Astrocyte (in vitro differentiated cells and primary cell): ENCODE measurements at regions not wholly inside any gene's neighbourhood (a gene's known extent, or its start where the extent isn't known, plus 50 kb on each side); places are given as distances from the start of the nearest gene placed in this dataset.

Experiments used
- DNase-seq: peaks from one replicate; pipeline ENCODE4 v3.0.0-alpha.2; 2010; ENCODE audit warnings: low read depth
- FAIRE-seq: peaks from 2 replicates; lab custom pipeline; 2011; peaks lifted over from hg19 to GRCh38; lab: Jason Lieb, UNC
- H2AFZ ChIP-seq: 2 replicates; pipeline ENCODE4 v1.6.0; 2012; ENCODE audit warnings: low read depth, low read length, inconsistent platforms
- H3K27ac ChIP-seq: 2 replicates; pipeline ENCODE4 v1.5.1; 2011; ENCODE audit warnings: low read depth, low read length, inconsistent platforms
- H3K27me3 ChIP-seq: 2 replicates; pipeline ENCODE4 v1.6.0; 2011; ENCODE audit warnings: low read length, inconsistent platforms; ENCODE audit not compliant: insufficient read depth
- H3K36me3 ChIP-seq: 2 replicates; pipeline ENCODE4 v1.5.1; 2011; ENCODE audit warnings: low read length, inconsistent platforms; ENCODE audit not compliant: insufficient read depth
- H3K4me1 ChIP-seq: 2 replicates; pipeline ENCODE4 v1.5.1; 2011; ENCODE audit warnings: low read length, inconsistent platforms; ENCODE audit not compliant: insufficient read depth
- H3K4me2 ChIP-seq: 2 replicates; pipeline ENCODE4 v1.6.0; 2012; ENCODE audit warnings: low read length, inconsistent platforms
- H3K4me3 ChIP-seq: 2 replicates; pipeline ENCODE4 v1.5.1; 2011; ENCODE audit warnings: low read depth, mild to moderate bottlenecking, low read length, inconsistent platforms; ENCODE audit not compliant: insufficient read depth
- H3K79me2 ChIP-seq: 2 replicates; pipeline ENCODE4 v1.6.0; 2012; ENCODE audit warnings: mild to moderate bottlenecking, low read length, inconsistent platforms; ENCODE audit not compliant: insufficient read depth
- H3K9ac ChIP-seq: 2 replicates; pipeline ENCODE4 v1.6.0; 2012; ENCODE audit warnings: mild to moderate bottlenecking, low read length, inconsistent platforms
- H3K9me3 ChIP-seq: 2 replicates; pipeline ENCODE4 v1.5.1; 2012; ENCODE audit warnings: low read depth, mild to moderate bottlenecking, low read length, inconsistent platforms; ENCODE audit not compliant: insufficient read depth
- H4K20me1 ChIP-seq: 2 replicates; pipeline ENCODE4 v1.6.0; 2012; ENCODE audit warnings: low read length, inconsistent platforms; ENCODE audit not compliant: insufficient read depth
- H3K27ac Mint-ChIP-seq: one replicate; pipeline ENCODE4 v1.8.0; 2021; ENCODE audit warnings: mild to moderate bottlenecking, mixed read lengths; ENCODE audit not compliant: unreplicated experiment
- H3K27me3 Mint-ChIP-seq: one replicate; pipeline ENCODE4 v1.8.0; 2021; ENCODE audit warnings: low read depth, mixed read lengths; ENCODE audit not compliant: unreplicated experiment
- H3K36me3 Mint-ChIP-seq: one replicate; pipeline ENCODE4 v1.8.0; 2021; ENCODE audit warnings: low read depth, mixed read lengths; ENCODE audit not compliant: unreplicated experiment
- H3K4me1 Mint-ChIP-seq: one replicate; pipeline ENCODE4 v1.8.0; 2021; ENCODE audit warnings: low read depth, mixed read lengths; ENCODE audit not compliant: unreplicated experiment
- H3K4me3 Mint-ChIP-seq: one replicate; pipeline ENCODE4 v1.8.0; 2021; ENCODE audit warnings: mild to moderate bottlenecking, moderate library complexity, mixed read lengths; ENCODE audit not compliant: unreplicated experiment
- H3K9me3 Mint-ChIP-seq: one replicate; pipeline ENCODE4 v1.8.0; 2021; ENCODE audit warnings: mild to moderate bottlenecking, mixed read lengths; ENCODE audit not compliant: unreplicated experiment
- EZH2 ChIP-seq: IDR thresholded peaks from 2 replicates; pipeline ENCODE4 v1.6.1; 2012; ENCODE audit warnings: mild to moderate bottlenecking, low read length, inconsistent platforms; ENCODE audit not compliant: insufficient read depth
- TF ChIP-seq, protein P1 (sequence below): IDR thresholded peaks from 2 replicates; pipeline ENCODE4 v1.5.1; 2011; ENCODE audit warnings: low read depth, mild to moderate bottlenecking, inconsistent platforms, low read length, moderate library complexity; ENCODE audit not compliant: insufficient read depth

DNA sequence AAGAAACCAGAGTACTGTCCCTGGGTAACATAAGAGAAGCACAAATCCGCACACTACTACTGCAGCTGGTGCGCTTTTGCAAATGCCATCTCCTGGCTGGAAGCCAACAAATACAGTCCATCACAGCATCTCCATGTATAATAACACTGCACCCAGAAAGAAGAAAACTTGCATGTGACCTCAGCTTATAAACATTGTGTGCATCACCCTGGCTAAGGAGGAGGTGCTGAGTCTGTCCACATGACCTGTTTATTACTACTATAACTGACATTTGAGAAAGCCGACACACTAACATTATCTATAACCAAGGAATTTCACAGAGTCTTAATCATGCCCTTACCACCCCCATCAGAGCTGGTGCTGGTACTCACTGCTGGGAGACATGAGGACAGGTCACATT is 516.8 kb downstream of the CFAP47 start:
- Histone ChIP-seq H3K27me3 (no peaks in the 10 kb centered on the region), H2AFZ (no peak overlapping the region), H3K79me2 (no peaks in the 10 kb centered on the region), H3K4me2 (no peak overlapping the region), H3K27ac (no peak overlapping the region), H3K9ac (no peak overlapping the region), H4K20me1 (no peaks in the 10 kb centered on the region), H3K4me3 (no peak overlapping the region), H3K9me3 (no peaks in the 10 kb centered on the region), H3K36me3 (no peaks in the 10 kb centered on the region), H3K4me1 (no peaks in the 10 kb centered on the region)
- TF ChIP-seq, protein P1, sequence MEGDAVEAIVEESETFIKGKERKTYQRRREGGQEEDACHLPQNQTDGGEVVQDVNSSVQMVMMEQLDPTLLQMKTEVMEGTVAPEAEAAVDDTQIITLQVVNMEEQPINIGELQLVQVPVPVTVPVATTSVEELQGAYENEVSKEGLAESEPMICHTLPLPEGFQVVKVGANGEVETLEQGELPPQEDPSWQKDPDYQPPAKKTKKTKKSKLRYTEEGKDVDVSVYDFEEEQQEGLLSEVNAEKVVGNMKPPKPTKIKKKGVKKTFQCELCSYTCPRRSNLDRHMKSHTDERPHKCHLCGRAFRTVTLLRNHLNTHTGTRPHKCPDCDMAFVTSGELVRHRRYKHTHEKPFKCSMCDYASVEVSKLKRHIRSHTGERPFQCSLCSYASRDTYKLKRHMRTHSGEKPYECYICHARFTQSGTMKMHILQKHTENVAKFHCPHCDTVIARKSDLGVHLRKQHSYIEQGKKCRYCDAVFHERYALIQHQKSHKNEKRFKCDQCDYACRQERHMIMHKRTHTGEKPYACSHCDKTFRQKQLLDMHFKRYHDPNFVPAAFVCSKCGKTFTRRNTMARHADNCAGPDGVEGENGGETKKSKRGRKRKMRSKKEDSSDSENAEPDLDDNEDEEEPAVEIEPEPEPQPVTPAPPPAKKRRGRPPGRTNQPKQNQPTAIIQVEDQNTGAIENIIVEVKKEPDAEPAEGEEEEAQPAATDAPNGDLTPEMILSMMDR = no peak
- TF ChIP-seq EZH2 = no peak
- Mint-ChIP-seq H3K4me1 (peaks cover 8% of the 10 kb centered on the region), H3K27ac (no peak overlapping the region), H3K27me3 (no peaks in the 10 kb centered on the region), H3K9me3 (no peaks in the 10 kb centered on the region), H3K36me3 (no peaks in the 10 kb centered on the region), H3K4me3 (no peak overlapping the region)
- no peak for FAIRE-seq
- DNase-seq = no peak

DNA sequence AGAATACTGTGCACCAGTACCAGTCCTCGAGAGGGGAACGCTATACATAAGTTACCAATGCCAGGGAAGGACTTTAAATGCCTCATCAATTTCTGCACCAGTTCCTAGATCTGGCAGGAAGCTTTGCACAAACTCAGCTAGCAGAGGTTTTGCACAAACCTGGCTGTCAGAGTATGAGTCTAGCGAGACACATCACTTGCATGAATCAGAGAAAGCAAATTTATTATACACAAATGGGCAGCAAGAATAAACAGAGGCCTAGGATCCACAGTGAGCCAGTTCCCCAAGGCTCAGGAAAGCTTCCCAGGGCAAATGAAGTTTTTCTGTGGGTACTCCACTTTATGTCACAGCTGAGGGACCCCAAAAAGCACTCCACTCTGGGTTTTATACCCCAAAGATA is 523.5 kb downstream of the CFAP47 start:
- Histone ChIP-seq H3K9me3 (no peaks in the 10 kb centered on the region), H3K27me3 (no peaks in the 10 kb centered on the region), H3K79me2 (no peaks in the 10 kb centered on the region), H3K36me3 (no peaks in the 10 kb centered on the region), H3K4me1 (no peaks in the 10 kb centered on the region), H2AFZ (no peak overlapping the region), H3K27ac (no peak overlapping the region), H3K9ac (no peak overlapping the region), H4K20me1 (no peaks in the 10 kb centered on the region), H3K4me3 (no peak overlapping the region), H3K4me2 (no peak overlapping the region)
- Mint-ChIP-seq H3K9me3 (peaks cover 2% of the 10 kb centered on the region), H3K4me3 (no peak overlapping the region), H3K27me3 (no peaks in the 10 kb centered on the region), H3K27ac (no peak overlapping the region), H3K36me3 (no peaks in the 10 kb centered on the region), H3K4me1 (no peaks in the 10 kb centered on the region)
- TF ChIP-seq, protein P1 = no peak
- TF ChIP-seq EZH2 = no peak
- DNase-seq = no peak
- FAIRE-seq = no peak

DNA sequence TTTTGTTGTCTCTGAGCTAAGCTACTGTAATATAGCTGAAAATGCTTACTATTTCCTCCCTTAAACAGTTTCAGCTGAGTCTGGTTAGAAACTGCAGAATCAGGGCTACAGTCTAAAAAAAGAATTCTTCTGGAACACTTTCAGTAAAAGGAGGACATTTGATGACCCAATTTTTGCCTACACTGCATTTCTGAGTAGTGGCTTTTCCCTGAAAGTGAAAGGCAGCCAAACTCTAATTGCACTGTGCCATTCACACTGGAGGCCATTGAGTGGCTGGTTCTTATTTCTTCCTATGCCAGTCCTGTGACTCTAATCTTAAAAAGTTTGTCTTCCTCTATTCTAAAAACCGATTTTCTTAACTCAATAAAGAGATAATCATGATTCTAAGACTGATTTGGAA is 526.0 kb downstream of the CFAP47 start:
- Mint-ChIP-seq H3K9me3 (peaks cover 2% of the 10 kb centered on the region), H3K36me3 (no peaks in the 10 kb centered on the region), H3K27me3 (no peaks in the 10 kb centered on the region), H3K27ac (no peak overlapping the region), H3K4me3 (no peak overlapping the region), H3K4me1 (no peaks in the 10 kb centered on the region)
- Histone ChIP-seq H3K27me3 (no peaks in the 10 kb centered on the region), H3K27ac (no peak overlapping the region), H3K4me3 (no peak overlapping the region), H3K4me2 (no peak overlapping the region), H3K4me1 (no peaks in the 10 kb centered on the region), H3K9ac (no peak overlapping the region), H4K20me1 (no peaks in the 10 kb centered on the region), H2AFZ (no peak overlapping the region), H3K79me2 (no peaks in the 10 kb centered on the region), H3K9me3 (no peaks in the 10 kb centered on the region), H3K36me3 (no peaks in the 10 kb centered on the region)
- FAIRE-seq (no peak), DNase-seq (no peak)
- TF ChIP-seq, protein P1 = no peak
- no peak for TF ChIP-seq EZH2
